K562 (cell line): ENCODE measurements at regions not wholly inside any gene's neighbourhood (a gene's known extent, or its start where the extent isn't known, plus 50 kb on each side); places are given as distances from the start of the nearest gene placed in this dataset.

Source experiments
- ATAC-seq: fragments of 200-7000 bp; cut with Tn5 transposase; 3 replicates; pipeline ENCODE4 v1.9.1; 2020; ENCODE audit warnings: moderate library complexity
- BruUV-seq: library from RNA; stranded (reverse); fragments of 400-500 nt; replicated peaks from 2 replicates; lab custom pipeline; 2021; lab: Mats Ljungman, UMichigan
- CTCF ChIA-PET: fragments of 300-600 bp; formaldehyde crosslinking; extraction: SDS; loops from one replicate; lab custom pipeline; 2021; ENCODE audit warnings: low intra/inter-chr PET ratio; lab: Yijun Ruan, JAX
- POLR2A ChIA-PET: fragments of 300-600, 350-650 bp; sonication (Branson Sonifier 250); formaldehyde crosslinking; extraction: SDS; loops from one replicate; lab custom pipeline; 2021; ENCODE audit warnings: antibody characterized with exemption, inconsistent platforms; lab: Yijun Ruan, JAX
- DNase-seq, 4 experiments: peaks; one replicate each; pipeline versions ENCODE4 v3.0.0 to v3.0.0-alpha.2; 2011 to 2018; ENCODE audit warnings: low spot score in 3 of 4, mixed read lengths in 3 of 4; ENCODE audit errors: extremely low read depth in 1 of 4
- FAIRE-seq: peaks from 2 replicates; lab custom pipeline; 2011; peaks lifted over from hg19 to GRCh38; lab: Jason Lieb, UNC
- H2AFZ ChIP-seq: 2 replicates; pipeline ENCODE4 v1.6.0; 2011; ENCODE audit warnings: low read depth, low read length, control low read depth, inconsistent platforms
- H3K27ac ChIP-seq: fragments of 200-600 bp; 3 replicates; pipeline ENCODE4 v1.8.0; 2011; ENCODE audit warnings: low read depth, mild to moderate bottlenecking, control low read depth, inconsistent platforms, low read length, moderate library complexity, mixed read lengths; ENCODE audit errors: extremely low read depth
- H3K27me3 ChIP-seq, 2 experiments: fragments of 300-600 bp in 1 of 2; 2 replicates in 1 of 2; 3 replicates in 1 of 2; pipeline versions ENCODE4 v1.6.0 to v1.8.0; 2011; ENCODE audit warnings: inconsistent platforms in 2 of 2, low read length in 2 of 2, mild to moderate bottlenecking in 1 of 2, mixed read lengths in 1 of 2, moderate library complexity in 1 of 2; ENCODE audit not compliant: control insufficient read depth in 2 of 2, insufficient read depth in 2 of 2
- H3K36me3 ChIP-seq: fragments of 300-600 bp; 3 replicates; pipeline ENCODE4 v1.8.0; 2011; ENCODE audit warnings: mild to moderate bottlenecking, low read length, inconsistent platforms; ENCODE audit not compliant: control insufficient read depth, insufficient read depth
- H3K4me1 ChIP-seq, 2 experiments: fragments of 200-600 bp in 1 of 2; replicated peaks in 1 of 2; 2 replicates in 1 of 2; 3 replicates in 1 of 2; pipeline versions ENCODE4 v1.5.1 to v1.8.0; 2011; ENCODE audit warnings: inconsistent platforms in 2 of 2, low read length in 2 of 2, mild to moderate bottlenecking in 1 of 2, mixed read lengths in 1 of 2, moderate library complexity in 1 of 2; ENCODE audit not compliant: control insufficient read depth in 2 of 2, insufficient read depth in 2 of 2
- H3K4me2 ChIP-seq: 2 replicates; pipeline ENCODE4 v1.6.1; 2011; ENCODE audit warnings: low read length, control low read depth, inconsistent platforms, mixed read lengths; ENCODE audit not compliant: insufficient read depth
- H3K4me3 ChIP-seq: fragments of 200-600 bp; sonication (generic), shearing (Covaris generic); 2 replicates; pipeline ENCODE4 v1.5.1; 2016; ENCODE audit warnings: control low read depth, inconsistent platforms
- H3K79me2 ChIP-seq: fragments of 200-600 bp; 3 replicates; pipeline ENCODE4 v1.8.0; 2011; ENCODE audit warnings: low read length, inconsistent platforms; ENCODE audit not compliant: control insufficient read depth, insufficient read depth
- H3K9ac ChIP-seq, 2 experiments: 2 replicates each; pipeline versions ENCODE4 v1.6.0 to v1.6.1; 2011; ENCODE audit warnings: low read depth in 2 of 2, low read length in 2 of 2, control low read depth in 1 of 2, inconsistent platforms in 1 of 2, mild to moderate bottlenecking in 1 of 2, mixed read lengths in 1 of 2; ENCODE audit not compliant: insufficient read depth in 1 of 2
- H3K9me1 ChIP-seq: one replicate; pipeline ENCODE4 v1.6.0; 2011; ENCODE audit warnings: inconsistent platforms, mild to moderate bottlenecking, low read length, moderate library complexity; ENCODE audit not compliant: control insufficient read depth, insufficient read depth
- H3K9me3 ChIP-seq: replicated peaks from 2 replicates; pipeline ENCODE4 v1.5.1; 2011; ENCODE audit warnings: low read depth, low read length, inconsistent platforms; ENCODE audit not compliant: control insufficient read depth, insufficient read depth
- H4K20me1 ChIP-seq: replicated peaks from 2 replicates; pipeline ENCODE4 v1.6.1; 2011; ENCODE audit warnings: low read length, inconsistent platforms, mixed read lengths; ENCODE audit not compliant: control insufficient read depth, insufficient read depth
- ARID1B ChIP-seq: fragments of 450-650 bp; IDR thresholded peaks from 2 replicates; pipeline ENCODE4 v1.6.1; 2016; ENCODE audit warnings: antibody characterized with exemption, mild to moderate bottlenecking, inconsistent platforms
- NCOA6 ChIP-seq: fragments of 450-650 bp; IDR thresholded peaks from 2 replicates; pipeline ENCODE4 v1.6.1; 2017; ENCODE audit warnings: mild to moderate bottlenecking
- SMARCA4 ChIP-seq: fragments of 450-650 bp; IDR thresholded peaks from 2 replicates; pipeline ENCODE4 v1.6.1; 2016
- ZNF253 ChIP-seq: fragments of 250-450 bp; sonication (Bioruptor Pico); conservative IDR thresholded peaks from 2 replicates; pipeline ENCODE4 v1.6.1; 2021; ENCODE audit warnings: mild to moderate bottlenecking
- ZNF764 ChIP-seq: fragments of 250-450 bp; sonication (Bioruptor Pico); IDR thresholded peaks from 2 replicates; pipeline ENCODE4 v1.4.0; 2020; ENCODE audit warnings: low read depth, mild to moderate bottlenecking, moderate library complexity
- WGBS: fragments of 100-300 bp; shearing (Covaris generic); methylation state at CpG from one replicate; pipeline ENCODE4 v1.1.6; 2016; ENCODE audit warnings: low coverage, mixed read lengths; ENCODE audit not compliant: insufficient coverage; ENCODE audit errors: missing lambda C conversion rate; 5-methylcytosine and 5-hydroxymethylcytosine counted together
- in situ Hi-C: fragments of 300-500 bp; cut with MboI; formaldehyde crosslinking; loops from 4 replicates; pipeline ENCODE4 v1.15.0; 2018; ENCODE audit warnings: inconsistent platforms, mixed read lengths
- intact Hi-C: fragments of 100-400 bp; cut with micrococcal nuclease; formaldehyde crosslinking; loops from 2 replicates; pipeline ENCODE4 v1.14.2; 2022
- TF ChIP-seq, protein P1 (sequence below): sonication (generic); formaldehyde crosslinking; IDR thresholded peaks from 2 replicates; pipeline ENCODE4 v1.8.0; 2022; ENCODE audit warnings: mild to moderate bottlenecking, missing genetic modification reagents
- TF ChIP-seq, protein P2 (sequence below): fragments of 450-650 bp; formaldehyde crosslinking; IDR thresholded peaks from 2 replicates; pipeline ENCODE4 v1.4.0; 2020; ENCODE audit warnings: mild to moderate bottlenecking

DNA sequence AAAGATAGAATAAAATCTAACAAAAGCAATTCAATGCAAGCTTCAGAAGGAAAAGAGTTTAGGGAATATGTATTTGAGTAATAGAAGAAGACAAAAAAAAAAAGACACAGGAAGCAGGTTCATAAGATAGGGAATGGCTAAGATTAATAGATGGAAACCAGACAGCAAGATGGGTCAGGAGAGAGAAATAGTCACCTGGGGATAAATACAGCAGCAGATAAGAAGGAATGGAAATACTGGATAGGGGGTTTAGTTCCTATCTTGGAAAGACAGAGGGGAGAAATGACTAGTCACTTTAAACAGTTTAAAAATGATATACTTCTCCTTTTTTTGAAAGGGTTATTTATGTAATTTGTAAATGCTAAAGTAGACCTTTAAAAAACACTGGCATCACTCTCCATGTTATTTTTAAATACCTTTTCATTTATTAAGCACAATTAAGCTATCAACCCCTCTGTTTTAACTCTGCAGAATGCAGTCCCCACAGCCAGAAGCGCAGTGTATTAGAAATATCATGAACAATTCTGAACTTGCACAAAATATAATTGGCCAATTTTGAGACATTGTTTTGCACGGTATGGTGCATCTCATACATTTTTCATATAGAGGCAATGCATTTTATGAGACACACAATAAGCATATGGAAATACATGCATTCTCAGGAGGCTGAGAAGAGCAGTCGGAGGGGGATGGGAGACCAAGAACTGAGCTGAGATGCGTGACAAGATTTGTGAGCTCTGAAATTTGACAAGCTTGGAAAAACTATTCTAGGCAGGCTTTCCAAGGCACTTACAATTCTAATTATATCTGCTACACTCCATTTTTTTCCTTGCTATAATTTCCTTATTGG, 303.4 kb upstream of the PRICKLE1 start (continued):
- TF ChIP-seq, protein P1, sequence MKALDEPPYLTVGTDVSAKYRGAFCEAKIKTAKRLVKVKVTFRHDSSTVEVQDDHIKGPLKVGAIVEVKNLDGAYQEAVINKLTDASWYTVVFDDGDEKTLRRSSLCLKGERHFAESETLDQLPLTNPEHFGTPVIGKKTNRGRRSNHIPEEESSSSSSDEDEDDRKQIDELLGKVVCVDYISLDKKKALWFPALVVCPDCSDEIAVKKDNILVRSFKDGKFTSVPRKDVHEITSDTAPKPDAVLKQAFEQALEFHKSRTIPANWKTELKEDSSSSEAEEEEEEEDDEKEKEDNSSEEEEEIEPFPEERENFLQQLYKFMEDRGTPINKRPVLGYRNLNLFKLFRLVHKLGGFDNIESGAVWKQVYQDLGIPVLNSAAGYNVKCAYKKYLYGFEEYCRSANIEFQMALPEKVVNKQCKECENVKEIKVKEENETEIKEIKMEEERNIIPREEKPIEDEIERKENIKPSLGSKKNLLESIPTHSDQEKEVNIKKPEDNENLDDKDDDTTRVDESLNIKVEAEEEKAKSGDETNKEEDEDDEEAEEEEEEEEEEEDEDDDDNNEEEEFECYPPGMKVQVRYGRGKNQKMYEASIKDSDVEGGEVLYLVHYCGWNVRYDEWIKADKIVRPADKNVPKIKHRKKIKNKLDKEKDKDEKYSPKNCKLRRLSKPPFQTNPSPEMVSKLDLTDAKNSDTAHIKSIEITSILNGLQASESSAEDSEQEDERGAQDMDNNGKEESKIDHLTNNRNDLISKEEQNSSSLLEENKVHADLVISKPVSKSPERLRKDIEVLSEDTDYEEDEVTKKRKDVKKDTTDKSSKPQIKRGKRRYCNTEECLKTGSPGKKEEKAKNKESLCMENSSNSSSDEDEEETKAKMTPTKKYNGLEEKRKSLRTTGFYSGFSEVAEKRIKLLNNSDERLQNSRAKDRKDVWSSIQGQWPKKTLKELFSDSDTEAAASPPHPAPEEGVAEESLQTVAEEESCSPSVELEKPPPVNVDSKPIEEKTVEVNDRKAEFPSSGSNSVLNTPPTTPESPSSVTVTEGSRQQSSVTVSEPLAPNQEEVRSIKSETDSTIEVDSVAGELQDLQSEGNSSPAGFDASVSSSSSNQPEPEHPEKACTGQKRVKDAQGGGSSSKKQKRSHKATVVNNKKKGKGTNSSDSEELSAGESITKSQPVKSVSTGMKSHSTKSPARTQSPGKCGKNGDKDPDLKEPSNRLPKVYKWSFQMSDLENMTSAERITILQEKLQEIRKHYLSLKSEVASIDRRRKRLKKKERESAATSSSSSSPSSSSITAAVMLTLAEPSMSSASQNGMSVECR (CRISPR knock-in tag): no peak
- peak; percentile 61; the same call in 1 of the 2 replicates for TF ChIP-seq ARID1B
- TF ChIP-seq ZNF253 (CRISPR knock-in tag): no peak
- TF ChIP-seq SMARCA4: 0 out of 2 replicates have a peak, but pooled peaks have one; percentile 24
- no peak for TF ChIP-seq NCOA6

DNA sequence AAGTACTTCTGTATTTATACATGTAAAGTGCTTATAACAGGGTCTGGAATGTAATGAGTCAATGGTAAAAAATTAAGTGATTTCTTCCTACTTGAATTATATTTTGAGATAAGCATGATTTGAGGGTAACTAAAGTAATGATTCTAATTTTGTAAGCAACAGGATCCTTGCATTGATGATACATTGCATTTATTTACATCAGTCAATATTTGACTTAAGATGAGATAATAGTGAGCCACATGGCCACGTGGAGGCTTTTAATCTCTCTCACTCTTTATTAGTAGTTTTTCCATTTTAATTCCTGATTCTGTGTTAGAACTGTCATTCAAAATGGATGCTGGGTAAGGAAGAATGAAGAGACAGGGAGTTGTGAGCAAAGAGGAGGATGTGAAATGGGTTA, 298.1 kb upstream of the PRICKLE1 start:
- no peaks in the 10 kb centered on the region for H3K9me1 ChIP-seq
- ChIA-PET CTCF (no interaction called here), POLR2A (no interaction called here)
- in situ Hi-C loops (no loop called here), intact Hi-C loops (no loop called here)
- no peak for TF ChIP-seq ZNF764
- TF ChIP-seq, protein P2, sequence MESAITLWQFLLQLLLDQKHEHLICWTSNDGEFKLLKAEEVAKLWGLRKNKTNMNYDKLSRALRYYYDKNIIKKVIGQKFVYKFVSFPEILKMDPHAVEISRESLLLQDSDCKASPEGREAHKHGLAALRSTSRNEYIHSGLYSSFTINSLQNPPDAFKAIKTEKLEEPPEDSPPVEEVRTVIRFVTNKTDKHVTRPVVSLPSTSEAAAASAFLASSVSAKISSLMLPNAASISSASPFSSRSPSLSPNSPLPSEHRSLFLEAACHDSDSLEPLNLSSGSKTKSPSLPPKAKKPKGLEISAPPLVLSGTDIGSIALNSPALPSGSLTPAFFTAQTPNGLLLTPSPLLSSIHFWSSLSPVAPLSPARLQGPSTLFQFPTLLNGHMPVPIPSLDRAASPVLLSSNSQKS (CRISPR knock-in tag): no peak
- H3K79me2 ChIP-seq: no peaks in the 10 kb centered on the region
- DNase-seq (no peak), FAIRE-seq (no peak), ATAC-seq (no peak)
- no peaks in the 10 kb centered on the region for H3K27me3 ChIP-seq
- no peaks in the 10 kb centered on the region for H4K20me1 ChIP-seq
- H3K9ac ChIP-seq: no peak overlapping the region
- 0% methylated on average over 1 of the region's 1 CpG for WGBS
- no peak overlapping the region for H3K4me2 ChIP-seq
- BruUV-seq: no TSS peak
- H3K9me3 ChIP-seq: no peaks in the 10 kb centered on the region
- no peaks in the 10 kb centered on the region for H3K36me3 ChIP-seq
- H2AFZ ChIP-seq: no peak overlapping the region
- no peak overlapping the region for H3K4me3 ChIP-seq
- no peaks in the 10 kb centered on the region for H3K4me1 ChIP-seq
- no peak overlapping the region for H3K27ac ChIP-seq
